NCI-H69 (cell line): ENCODE measurements at regions not wholly inside any gene's neighbourhood (a gene's known extent, or its start where the extent isn't known, plus 50 kb on each side); places are given as distances from the start of the nearest gene placed in this dataset.
A peak's percentile ranks its signal among the peaks of the same experiment; 100 is the strongest.

Experiments used
- DNase-seq: peaks from one replicate; lab custom pipeline; 2025; lab: John Stamatoyannopoulos, UW

GRCh38 chr10:33542752-33543505 is 208.5 kb upstream of the NRP1 start:
- DNase-seq = no peak

- no peak for DNase-seq
Measured at GRCh38 chr10:33539116-33539515, 204.6 kb upstream of the NRP1 start.

GRCh38 chr10:33537066-33537465 is 202.6 kb upstream of the NRP1 start:
- no peak for DNase-seq

- DNase-seq = no peak
Measured at GRCh38 chr10:33536508-33536907, 202.0 kb upstream of the NRP1 start.

- DNase-seq = no peak
Measured at GRCh38 chr10:33535866-33536265, 201.4 kb upstream of the NRP1 start.

- no peak for DNase-seq
Measured at GRCh38 chr10:33534416-33534815, 199.9 kb upstream of the NRP1 start.

GRCh38 chr10:33533612-33534011 is 199.1 kb upstream of the NRP1 start:
- no peak for DNase-seq

- DNase-seq = no peak
Measured at GRCh38 chr10:33532901-33533300, 198.4 kb upstream of the NRP1 start.

- DNase-seq = no peak
Measured at GRCh38 chr10:33529234-33529633, 194.8 kb upstream of the NRP1 start.

GRCh38 chr10:33524966-33525365 is 190.5 kb upstream of the NRP1 start:
- DNase-seq = no peak

- no peak for DNase-seq
Measured at GRCh38 chr10:33524041-33524440, 189.6 kb upstream of the NRP1 start.

GRCh38 chr10:33523236-33523792 is 188.8 kb upstream of the NRP1 start:
- DNase-seq = no peak

- no peak for DNase-seq
Measured at GRCh38 chr10:33521904-33522303, 187.4 kb upstream of the NRP1 start.

GRCh38 chr10:33521062-33521461 is 186.6 kb upstream of the NRP1 start:
- peak; percentile 2 for DNase-seq

- no peak for DNase-seq
Measured at GRCh38 chr10:33520223-33520622, 185.8 kb upstream of the NRP1 start.

- DNase-seq = no peak
Measured at GRCh38 chr10:33519130-33519860, 184.8 kb upstream of the NRP1 start.

GRCh38 chr10:33510206-33510605 is 175.7 kb upstream of the NRP1 start:
- DNase-seq = no peak

- DNase-seq = peak; percentile 39
Measured at GRCh38 chr10:33509231-33509831, 174.9 kb upstream of the NRP1 start.

GRCh38 chr10:33507662-33508425 is 173.4 kb upstream of the NRP1 start:
- DNase-seq = no peak

GRCh38 chr10:33506838-33507661 is 172.6 kb upstream of the NRP1 start:
- DNase-seq = no peak

GRCh38 chr10:33506391-33506790 is 171.9 kb upstream of the NRP1 start:
- DNase-seq = no peak
